GM18858 (cell line): ENCODE measurements at regions not wholly inside any gene's neighbourhood (a gene's known extent, or its start where the extent isn't known, plus 50 kb on each side); places are given as distances from the start of the nearest gene placed in this dataset.
"Not testable (repeated sequence)": the region's sequence is repeated elsewhere in the genome, so short reads cannot be mapped to it uniquely, and the experiment has no call there.

Experiments
- ATAC-seq: cut with Tn5 transposase; IDR thresholded peaks from one replicate; pipeline ENCODE4 v1.9.1; 2021; ENCODE audit not compliant: unreplicated experiment

GRCh38 chr10:121262774-121263430 is 335.3 kb downstream of the FGFR2 start:
- ATAC-seq, result no peak

GRCh38 chr10:121263431-121263783 is 334.8 kb downstream of the FGFR2 start:
- ATAC-seq, result no peak

GRCh38 chr10:121265360-121266123 is 332.7 kb downstream of the FGFR2 start:
- ATAC-seq, result no peak

GRCh38 chr10:121266370-121266769 is 331.9 kb downstream of the FGFR2 start:
- ATAC-seq, result no peak

GRCh38 chr10:121267236-121268003 is 330.8 kb downstream of the FGFR2 start:
- ATAC-seq, result no peak

GRCh38 chr10:121268363-121268762 is 329.9 kb downstream of the FGFR2 start:
- ATAC-seq, result no peak

GRCh38 chr10:121268863-121269432 is 329.3 kb downstream of the FGFR2 start:
- ATAC-seq, result no peak

- ATAC-seq, result no peak
These were observed 327.3 kb downstream of the FGFR2 start for GRCh38 chr10:121270906-121271305.

GRCh38 chr10:121276046-121276445 is 322.2 kb downstream of the FGFR2 start:
- ATAC-seq, result no peak

- no peak for ATAC-seq
These were observed 321.4 kb downstream of the FGFR2 start for GRCh38 chr10:121276822-121277221.

- ATAC-seq, result not testable (repeated sequence)
These were observed 319.9 kb downstream of the FGFR2 start for GRCh38 chr10:121278386-121278785.

- ATAC-seq, result no peak
These were observed 316.7 kb downstream of the FGFR2 start for GRCh38 chr10:121281576-121281975.

GRCh38 chr10:121282264-121282663 is 316.0 kb downstream of the FGFR2 start:
- ATAC-seq, result no peak

- no peak for ATAC-seq
These were observed 315.3 kb downstream of the FGFR2 start for GRCh38 chr10:121282797-121283515.

- ATAC-seq, result no peak
These were observed 313.3 kb downstream of the FGFR2 start for GRCh38 chr10:121284936-121285335.

GRCh38 chr10:121285406-121286196 is 312.6 kb downstream of the FGFR2 start:
- no peak for ATAC-seq

GRCh38 chr10:121288011-121288410 is 310.2 kb downstream of the FGFR2 start:
- ATAC-seq, result no peak

- ATAC-seq, result no peak
These were observed 309.2 kb downstream of the FGFR2 start for GRCh38 chr10:121288864-121289661.

- ATAC-seq, result no peak
These were observed 308.4 kb downstream of the FGFR2 start for GRCh38 chr10:121289800-121290199.
